K562 (cell line): ENCODE measurements at regions not wholly inside any gene's neighbourhood (a gene's known extent, or its start where the extent isn't known, plus 50 kb on each side); places are given as distances from the start of the nearest gene placed in this dataset.
"Not testable (repeated sequence)": the region's sequence is repeated elsewhere in the genome, so short reads cannot be mapped to it uniquely, and the experiment has no call there.

Experiments
- ATAC-seq: fragments of 200-7000 bp; cut with Tn5 transposase; 3 replicates; pipeline ENCODE4 v1.9.1; 2020; ENCODE audit warnings: moderate library complexity
- BruUV-seq: library from RNA; stranded (reverse); fragments of 400-500 nt; replicated peaks from 2 replicates; lab custom pipeline; 2021; lab: Mats Ljungman, UMichigan
- CTCF ChIA-PET: fragments of 300-600 bp; formaldehyde crosslinking; extraction: SDS; loops from one replicate; lab custom pipeline; 2021; ENCODE audit warnings: low intra/inter-chr PET ratio; lab: Yijun Ruan, JAX
- POLR2A ChIA-PET: fragments of 300-600, 350-650 bp; sonication (Branson Sonifier 250); formaldehyde crosslinking; extraction: SDS; loops from one replicate; lab custom pipeline; 2021; ENCODE audit warnings: antibody characterized with exemption, inconsistent platforms; lab: Yijun Ruan, JAX
- DNase-seq, 4 experiments: peaks; one replicate each; pipeline versions ENCODE4 v3.0.0 to v3.0.0-alpha.2; 2011 to 2018; ENCODE audit warnings: low spot score in 3 of 4, mixed read lengths in 3 of 4; ENCODE audit errors: extremely low read depth in 1 of 4
- FAIRE-seq: peaks from 2 replicates; lab custom pipeline; 2011; peaks lifted over from hg19 to GRCh38; lab: Jason Lieb, UNC
- H2AFZ ChIP-seq: 2 replicates; pipeline ENCODE4 v1.6.0; 2011; ENCODE audit warnings: low read depth, low read length, control low read depth, inconsistent platforms
- H3K27ac ChIP-seq: fragments of 200-600 bp; 3 replicates; pipeline ENCODE4 v1.8.0; 2011; ENCODE audit warnings: low read depth, mild to moderate bottlenecking, control low read depth, inconsistent platforms, low read length, moderate library complexity, mixed read lengths; ENCODE audit errors: extremely low read depth
- H3K27me3 ChIP-seq, 2 experiments: fragments of 300-600 bp in 1 of 2; 2 replicates in 1 of 2; 3 replicates in 1 of 2; pipeline versions ENCODE4 v1.6.0 to v1.8.0; 2011; ENCODE audit warnings: inconsistent platforms in 2 of 2, low read length in 2 of 2, mild to moderate bottlenecking in 1 of 2, mixed read lengths in 1 of 2, moderate library complexity in 1 of 2; ENCODE audit not compliant: control insufficient read depth in 2 of 2, insufficient read depth in 2 of 2
- H3K36me3 ChIP-seq: fragments of 300-600 bp; 3 replicates; pipeline ENCODE4 v1.8.0; 2011; ENCODE audit warnings: mild to moderate bottlenecking, low read length, inconsistent platforms; ENCODE audit not compliant: control insufficient read depth, insufficient read depth
- H3K4me1 ChIP-seq, 2 experiments: fragments of 200-600 bp in 1 of 2; replicated peaks in 1 of 2; 2 replicates in 1 of 2; 3 replicates in 1 of 2; pipeline versions ENCODE4 v1.5.1 to v1.8.0; 2011; ENCODE audit warnings: inconsistent platforms in 2 of 2, low read length in 2 of 2, mild to moderate bottlenecking in 1 of 2, mixed read lengths in 1 of 2, moderate library complexity in 1 of 2; ENCODE audit not compliant: control insufficient read depth in 2 of 2, insufficient read depth in 2 of 2
- H3K4me2 ChIP-seq: 2 replicates; pipeline ENCODE4 v1.6.1; 2011; ENCODE audit warnings: low read length, control low read depth, inconsistent platforms, mixed read lengths; ENCODE audit not compliant: insufficient read depth
- H3K4me3 ChIP-seq: fragments of 200-600 bp; sonication (generic), shearing (Covaris generic); 2 replicates; pipeline ENCODE4 v1.5.1; 2016; ENCODE audit warnings: control low read depth, inconsistent platforms
- H3K79me2 ChIP-seq: fragments of 200-600 bp; 3 replicates; pipeline ENCODE4 v1.8.0; 2011; ENCODE audit warnings: low read length, inconsistent platforms; ENCODE audit not compliant: control insufficient read depth, insufficient read depth
- H3K9ac ChIP-seq, 2 experiments: 2 replicates each; pipeline versions ENCODE4 v1.6.0 to v1.6.1; 2011; ENCODE audit warnings: low read depth in 2 of 2, low read length in 2 of 2, control low read depth in 1 of 2, inconsistent platforms in 1 of 2, mild to moderate bottlenecking in 1 of 2, mixed read lengths in 1 of 2; ENCODE audit not compliant: insufficient read depth in 1 of 2
- H3K9me1 ChIP-seq: one replicate; pipeline ENCODE4 v1.6.0; 2011; ENCODE audit warnings: inconsistent platforms, mild to moderate bottlenecking, low read length, moderate library complexity; ENCODE audit not compliant: control insufficient read depth, insufficient read depth
- H3K9me3 ChIP-seq: replicated peaks from 2 replicates; pipeline ENCODE4 v1.5.1; 2011; ENCODE audit warnings: low read depth, low read length, inconsistent platforms; ENCODE audit not compliant: control insufficient read depth, insufficient read depth
- H4K20me1 ChIP-seq: replicated peaks from 2 replicates; pipeline ENCODE4 v1.6.1; 2011; ENCODE audit warnings: low read length, inconsistent platforms, mixed read lengths; ENCODE audit not compliant: control insufficient read depth, insufficient read depth
- CSDE1 ChIP-seq, 2 experiments: fragments of 450-650 bp; IDR thresholded peaks; 2 replicates each; pipeline ENCODE4 v1.6.1; 2016; ENCODE audit warnings: mild to moderate bottlenecking in 1 of 2
- HLTF ChIP-seq: fragments of 450-650 bp; IDR thresholded peaks from 2 replicates; pipeline ENCODE4 v1.6.1; 2016
- IRF9 ChIP-seq: fragments of 450-650 bp; IDR thresholded peaks from 2 replicates; pipeline ENCODE4 v1.6.1; 2016; ENCODE audit warnings: missing biosample characterization, missing genetic modification characterization
- TRIM25 ChIP-seq: fragments of 450-650 bp; IDR thresholded peaks from 2 replicates; pipeline ENCODE4 v1.7.0; 2016; ENCODE audit warnings: borderline replicate concordance
- whole genome bisulfite sequencing: fragments of 100-300 bp; shearing (Covaris generic); methylation state at CpG from one replicate; pipeline ENCODE4 v1.1.6; 2016; ENCODE audit warnings: low coverage, mixed read lengths; ENCODE audit not compliant: insufficient coverage; ENCODE audit errors: missing lambda C conversion rate; 5-methylcytosine and 5-hydroxymethylcytosine counted together
- in situ Hi-C: fragments of 300-500 bp; cut with MboI; formaldehyde crosslinking; loops from 4 replicates; pipeline ENCODE4 v1.15.0; 2018; ENCODE audit warnings: inconsistent platforms, mixed read lengths
- intact Hi-C: fragments of 100-400 bp; cut with micrococcal nuclease; formaldehyde crosslinking; loops from 2 replicates; pipeline ENCODE4 v1.14.2; 2022

GRCh38 chr2:87364379-87364778 is 342.7 kb upstream of the PLGLB1 start (continued):
- TF ChIP-seq TRIM25 (peak; percentile 32; the same call in 1 of the 2 replicates), IRF9 (0 out of 2 replicates have a peak, but pooled peaks have one; percentile 31), CSDE1 (IDR thresholded peaks at IDR 0.05) (0 out of 4 replicates have a peak, but pooled peaks of 1 of the 2 experiments have one; percentile 30), HLTF (0 out of 2 replicates have a peak, but pooled peaks have one; percentile 42)

- not testable (repeated sequence) for H4K20me1 ChIP-seq
Observed at GRCh38 chr2:87365038-87365437, 343.4 kb upstream of the PLGLB1 start.

More at GRCh38 chr2:87365038-87365437, 343.4 kb upstream of the PLGLB1 start:
- POLR2A ChIA-PET, H3K27me3 ChIP-seq, H3K36me3 ChIP-seq, H3K4me1 ChIP-seq, H3K79me2 ChIP-seq, H3K4me2 ChIP-seq, ATAC-seq, FAIRE-seq, H2AFZ ChIP-seq, H3K9me3 ChIP-seq, H3K9ac ChIP-seq, H3K9me1 ChIP-seq, CTCF ChIA-PET, in situ Hi-C loops, DNase-seq, BruUV-seq, intact Hi-C loops, H3K27ac ChIP-seq, H3K4me3 ChIP-seq: not testable (repeated sequence)
- 0% methylated on average over 1 of the region's 2 CpGs for WGBS
